COR-L47 (cell line): ENCODE measurements at regions not wholly inside any gene's neighbourhood (a gene's known extent, or its start where the extent isn't known, plus 50 kb on each side); places are given as distances from the start of the nearest gene placed in this dataset.
A peak's percentile ranks its signal among the peaks of the same experiment; 100 is the strongest.

Experiments used
- DNase-seq: peaks from one replicate; lab custom pipeline; 2025; lab: John Stamatoyannopoulos, UW

- DNase-seq, result no peak
Measured at GRCh38 chr2:16330982-16331381, 334.7 kb downstream of the CYRIA start.

- DNase-seq, result no peak
Measured at GRCh38 chr2:16330571-16330970, 335.1 kb downstream of the CYRIA start.

GRCh38 chr2:16330012-16330411 lies 335.6 kb downstream of the CYRIA start:
- no peak for DNase-seq

GRCh38 chr2:16329421-16329820 lies 336.2 kb downstream of the CYRIA start:
- no peak for DNase-seq

- no peak for DNase-seq
Measured at GRCh38 chr2:16328521-16329190, 337.0 kb downstream of the CYRIA start.

- DNase-seq, result no peak
Measured at GRCh38 chr2:16327326-16327725, 338.3 kb downstream of the CYRIA start.

GRCh38 chr2:16326711-16327300 lies 338.8 kb downstream of the CYRIA start:
- no peak for DNase-seq

- no peak for DNase-seq
Measured at GRCh38 chr2:16325976-16326510, 339.6 kb downstream of the CYRIA start.

GRCh38 chr2:16325016-16325975 lies 340.3 kb downstream of the CYRIA start:
- DNase-seq, result no peak

- DNase-seq, result no peak
Measured at GRCh38 chr2:16324544-16324937, 341.1 kb downstream of the CYRIA start.

GRCh38 chr2:16323551-16324543 lies 341.8 kb downstream of the CYRIA start:
- no peak for DNase-seq

- DNase-seq, result no peak
Measured at GRCh38 chr2:16323126-16323520, 342.5 kb downstream of the CYRIA start.

- DNase-seq, result no peak
Measured at GRCh38 chr2:16322308-16323125, 343.1 kb downstream of the CYRIA start.

GRCh38 chr2:16321872-16322271 lies 343.8 kb downstream of the CYRIA start:
- DNase-seq, result no peak

GRCh38 chr2:16321256-16321655 lies 344.4 kb downstream of the CYRIA start:
- no peak for DNase-seq

- peak; percentile 73 for DNase-seq
Measured at GRCh38 chr2:16320716-16321115, 344.9 kb downstream of the CYRIA start.

- no peak for DNase-seq
Measured at GRCh38 chr2:16319551-16320121, 346.0 kb downstream of the CYRIA start.

GRCh38 chr2:16318474-16319195 lies 347.0 kb downstream of the CYRIA start:
- DNase-seq, result no peak

GRCh38 chr2:16318051-16318450 lies 347.6 kb downstream of the CYRIA start:
- DNase-seq, result no peak
